HCEC 1CT (cell line): ENCODE measurements at regions not wholly inside any gene's neighbourhood (a gene's known extent, or its start where the extent isn't known, plus 50 kb on each side); places are given as distances from the start of the nearest gene placed in this dataset.

Experiments
- DNase-seq: peaks from one replicate; pipeline ENCODE4 v3.0.0-alpha.2; 2017

DNA sequence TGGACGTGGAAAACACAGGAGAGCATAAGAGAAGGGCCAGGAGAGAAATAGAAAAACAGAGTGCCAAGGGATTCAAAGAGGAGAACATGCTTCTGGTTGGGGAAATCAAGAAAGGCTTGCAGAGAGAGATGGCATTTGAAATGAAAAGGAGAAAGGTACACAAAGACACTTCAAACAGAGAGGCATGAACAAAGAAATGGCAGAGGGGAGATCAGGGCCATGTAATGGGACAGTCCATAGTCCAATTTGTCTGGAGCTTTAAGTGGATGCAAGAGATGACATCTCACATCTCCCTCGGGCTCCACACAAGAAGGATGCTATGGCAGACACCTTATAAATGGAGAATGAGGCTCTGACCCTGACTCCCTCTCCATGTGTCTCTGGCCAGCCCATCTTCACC, 331.1 kb downstream of the MLLT3 start:
- no peak for DNase-seq

DNA sequence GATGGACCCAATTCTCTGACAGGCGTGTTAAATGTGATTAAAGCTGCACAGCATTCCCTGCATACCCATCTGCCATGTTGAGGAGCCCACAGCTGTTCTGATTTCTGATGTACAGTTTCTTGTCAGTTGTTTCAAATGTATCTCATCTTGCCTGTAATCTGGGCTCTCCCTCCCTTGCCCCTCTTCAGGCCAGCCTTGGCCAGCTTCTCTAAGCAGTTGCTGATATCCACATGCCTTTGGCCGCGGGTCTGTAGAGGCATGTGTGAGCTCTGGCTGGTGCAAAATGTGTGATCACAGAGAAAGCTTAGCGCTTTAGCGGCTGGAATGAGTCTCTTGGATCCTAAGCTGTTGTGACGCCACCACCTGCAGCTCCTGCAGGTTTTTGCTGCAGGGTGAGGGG, 332.0 kb downstream of the MLLT3 start:
- no peak for DNase-seq

DNA sequence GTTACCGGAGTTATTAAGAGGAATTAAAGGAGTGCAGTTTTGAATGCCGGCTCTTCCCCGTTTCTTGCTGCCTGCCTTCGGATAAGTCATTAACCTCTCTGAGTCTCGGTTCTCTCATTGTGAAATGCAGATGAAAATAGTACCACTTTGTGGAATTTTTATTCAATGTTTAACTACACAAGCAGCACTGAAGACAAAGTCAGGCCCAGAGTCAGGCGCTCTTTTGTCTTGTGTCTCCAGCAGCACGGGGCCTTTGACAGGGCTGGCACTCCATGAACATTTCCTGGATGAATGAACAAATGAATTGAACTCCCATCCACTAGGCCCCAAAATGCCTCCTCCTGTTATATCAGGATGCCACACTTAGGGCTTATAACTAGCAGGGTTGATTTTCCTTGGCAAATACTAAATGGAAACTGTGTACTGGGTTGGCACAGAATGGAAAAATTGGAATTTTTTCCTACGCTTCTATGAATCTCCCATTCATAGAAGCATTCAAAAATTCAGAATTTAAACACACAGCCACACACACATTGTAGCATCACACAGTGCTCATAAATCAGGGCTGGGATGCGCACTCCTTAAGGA, 332.8 kb downstream of the MLLT3 start:
- no peak for DNase-seq

DNA sequence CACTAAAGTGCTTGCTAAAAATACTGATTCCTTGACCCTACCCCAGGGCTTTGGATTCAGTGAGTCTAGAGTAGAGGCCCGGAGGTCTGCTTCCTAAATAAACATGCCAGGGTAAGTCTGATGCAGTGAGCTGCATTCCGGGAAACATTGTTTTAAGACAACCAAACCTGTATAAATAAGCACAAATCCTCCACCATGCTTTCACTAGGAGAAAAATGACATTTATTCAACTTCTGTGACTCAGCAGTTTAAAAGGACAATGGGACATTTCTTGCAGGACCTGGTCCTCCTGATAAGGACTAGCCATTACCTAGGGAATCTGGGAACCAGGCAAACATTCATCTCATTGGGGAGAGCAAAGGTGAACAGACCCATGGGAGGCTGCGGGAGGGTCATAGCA, 335.3 kb downstream of the MLLT3 start:
- DNase-seq: no peak

DNA sequence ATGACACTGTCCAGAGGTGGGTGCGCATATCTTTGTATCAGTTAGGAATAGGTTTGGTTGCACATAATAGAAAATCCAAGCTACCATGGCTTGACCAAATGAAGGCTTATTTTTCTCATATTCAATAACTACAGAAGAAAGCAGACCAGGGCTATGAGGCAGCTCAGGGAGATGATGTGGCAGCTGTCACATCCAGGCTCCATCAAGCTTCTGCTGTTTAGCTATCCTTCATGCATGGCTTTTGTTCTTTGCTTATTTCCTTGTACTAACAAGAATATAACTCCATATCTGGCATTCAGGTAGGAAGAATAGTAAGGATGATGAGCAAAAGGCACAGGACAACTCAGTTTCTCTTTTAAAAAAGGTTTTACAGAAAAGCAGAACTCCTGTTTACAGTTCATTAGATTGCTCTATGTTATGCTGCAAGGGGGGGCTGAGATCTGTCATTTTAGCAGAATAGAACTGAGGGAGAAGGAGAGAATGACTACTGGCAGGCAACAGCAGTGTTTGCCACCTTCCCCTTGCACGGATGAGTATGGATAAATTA, 336.1 kb downstream of the MLLT3 start:
- DNase-seq: no peak

DNA sequence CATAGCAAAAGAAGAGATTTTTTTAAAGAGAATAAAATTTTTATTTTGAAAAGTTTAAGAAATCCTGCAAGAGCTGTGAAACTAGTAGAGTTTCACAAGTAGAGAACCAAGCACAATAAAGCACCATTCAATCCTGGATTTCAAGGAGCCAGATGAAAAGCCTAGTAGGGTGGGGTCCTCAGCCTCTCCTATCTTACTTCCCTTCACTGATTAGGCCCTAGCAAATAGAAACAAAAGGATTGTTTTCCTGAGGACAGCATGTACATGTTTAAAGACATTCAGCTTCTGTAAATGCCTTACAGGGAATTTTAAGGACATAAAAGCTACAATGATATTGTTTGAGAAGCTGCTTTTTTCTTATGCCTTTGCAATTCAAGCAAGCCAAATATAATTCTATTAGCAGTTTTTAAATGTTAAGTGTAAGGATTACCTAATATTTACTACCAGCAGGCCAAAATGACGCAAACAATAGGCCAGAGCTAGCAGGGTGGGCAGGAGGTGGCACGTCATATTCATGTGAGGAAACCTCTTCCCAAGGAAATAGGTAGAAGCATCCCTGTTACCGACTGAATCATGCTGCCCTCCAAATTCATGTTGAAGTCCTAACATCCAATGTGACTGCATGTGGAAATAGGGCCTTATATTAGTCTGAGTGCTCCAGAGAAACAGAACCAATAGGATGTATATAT, 337.6 kb downstream of the MLLT3 start:
- no peak for DNase-seq

DNA sequence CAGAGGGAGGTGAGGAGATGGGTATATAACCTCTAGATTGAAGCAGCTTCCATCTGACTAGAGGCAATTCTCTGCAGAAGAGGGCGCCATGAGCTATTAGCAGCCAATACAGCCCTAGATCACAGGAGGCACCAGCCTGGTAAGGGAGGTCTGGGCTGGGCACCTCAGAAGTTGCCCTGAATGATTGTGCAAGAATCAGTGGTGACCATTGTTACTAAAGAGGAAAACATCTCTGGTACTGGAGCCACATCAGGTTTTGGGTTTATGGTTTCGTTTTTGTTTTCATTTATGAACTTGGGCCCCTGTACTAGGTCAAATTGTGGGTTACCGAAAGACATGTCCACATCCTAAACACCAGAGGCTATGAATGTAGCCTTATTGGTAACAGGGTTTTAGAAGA, 342.0 kb downstream of the MLLT3 start:
- DNase-seq: no peak

DNA sequence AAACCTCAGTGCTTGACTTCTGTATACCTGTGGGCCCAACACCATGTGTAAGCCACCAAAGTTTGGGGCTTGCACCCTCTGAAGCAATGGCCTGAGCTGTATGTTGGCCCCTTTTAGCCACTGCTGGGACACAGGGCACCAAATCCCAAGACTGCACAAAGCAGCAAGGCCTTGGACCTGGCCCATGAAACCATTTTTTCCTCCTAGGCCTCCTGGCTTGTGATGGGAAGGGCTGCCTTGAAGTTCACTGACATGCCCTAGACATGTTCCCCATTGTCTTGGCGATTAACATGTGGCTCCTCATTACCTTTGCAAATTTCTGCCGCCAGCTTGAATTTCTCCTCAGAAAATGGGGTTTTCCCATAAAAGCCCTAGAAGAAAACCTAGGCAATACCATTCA, 345.5 kb downstream of the MLLT3 start:
- no peak for DNase-seq

DNA sequence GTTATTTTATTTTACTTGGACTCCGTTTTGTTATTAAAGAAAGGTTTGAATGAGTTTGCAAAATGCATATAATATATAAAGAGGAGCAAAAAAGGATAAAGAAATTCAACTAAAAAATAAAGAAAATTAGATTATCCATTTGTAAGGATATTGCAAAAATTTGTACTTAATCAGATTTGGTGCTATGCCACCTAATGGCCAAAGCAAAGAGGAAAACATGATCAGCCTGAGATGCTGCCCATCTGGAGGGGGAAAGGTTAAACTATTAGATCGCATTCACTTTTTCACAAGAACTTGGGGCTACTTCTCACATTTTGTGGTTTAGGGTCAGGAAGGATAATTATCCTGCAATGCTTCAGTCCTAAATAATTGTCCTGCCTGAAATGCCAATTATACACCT, 350.6 kb downstream of the MLLT3 start:
- DNase-seq: peak; percentile 18

DNA sequence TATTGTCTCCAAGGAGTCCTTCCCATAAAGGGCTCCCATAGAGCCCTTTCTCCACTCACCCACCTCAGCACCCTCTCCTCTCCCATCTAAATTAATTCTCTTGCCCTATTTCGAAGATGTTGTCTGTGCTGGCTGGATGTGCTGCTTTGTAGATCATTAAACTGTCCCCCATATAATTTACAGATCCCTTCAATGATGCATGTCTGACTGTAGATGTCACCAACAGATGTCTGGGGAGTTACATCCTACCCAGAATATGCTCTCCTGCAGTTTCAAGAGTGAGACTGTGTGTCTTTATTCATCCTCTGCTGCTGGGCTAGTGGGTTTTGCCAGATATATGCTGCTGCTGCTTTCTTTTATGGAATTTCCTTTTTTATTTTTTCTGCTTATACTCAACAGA, 351.2 kb downstream of the MLLT3 start:
- DNase-seq: peak; percentile 62

DNA sequence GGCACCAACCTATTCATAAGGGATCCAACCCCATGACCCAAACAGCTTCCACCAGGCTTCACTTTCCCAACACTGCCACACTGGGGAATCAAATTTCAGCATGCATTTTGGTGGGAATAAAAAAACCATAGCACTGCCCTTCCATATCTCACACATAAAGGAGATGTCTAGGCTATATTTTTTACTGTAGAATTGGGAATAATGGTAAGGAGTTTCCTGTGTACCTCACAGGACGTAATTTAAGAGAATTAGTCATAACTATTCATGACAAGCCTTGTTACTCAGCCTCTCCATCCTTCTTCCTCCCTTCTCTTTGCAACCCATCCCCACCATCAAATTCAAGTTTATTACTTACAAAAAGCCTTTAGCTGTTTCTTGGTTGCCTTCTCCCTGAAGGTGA, 352.1 kb downstream of the MLLT3 start:
- DNase-seq: peak; percentile 51

DNA sequence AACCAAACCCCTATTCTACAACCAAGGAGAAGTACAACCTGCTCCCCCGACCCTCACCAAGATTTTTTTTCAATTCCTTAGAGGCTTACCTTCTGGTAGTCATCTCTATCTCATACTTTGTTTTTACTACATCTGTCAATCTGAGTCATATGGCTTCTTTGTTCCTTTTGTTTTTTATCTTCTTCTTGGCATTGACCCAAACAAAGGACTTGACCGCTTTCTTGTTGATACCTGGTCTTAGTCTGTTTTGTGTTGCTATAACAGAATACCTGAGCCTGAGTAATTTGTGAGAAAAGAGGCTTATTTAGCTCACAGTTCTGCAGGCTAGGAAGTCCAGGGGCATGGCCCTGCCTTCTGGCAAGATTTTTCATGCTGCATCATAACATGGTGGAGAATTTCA, 352.7 kb downstream of the MLLT3 start:
- no peak for DNase-seq

DNA sequence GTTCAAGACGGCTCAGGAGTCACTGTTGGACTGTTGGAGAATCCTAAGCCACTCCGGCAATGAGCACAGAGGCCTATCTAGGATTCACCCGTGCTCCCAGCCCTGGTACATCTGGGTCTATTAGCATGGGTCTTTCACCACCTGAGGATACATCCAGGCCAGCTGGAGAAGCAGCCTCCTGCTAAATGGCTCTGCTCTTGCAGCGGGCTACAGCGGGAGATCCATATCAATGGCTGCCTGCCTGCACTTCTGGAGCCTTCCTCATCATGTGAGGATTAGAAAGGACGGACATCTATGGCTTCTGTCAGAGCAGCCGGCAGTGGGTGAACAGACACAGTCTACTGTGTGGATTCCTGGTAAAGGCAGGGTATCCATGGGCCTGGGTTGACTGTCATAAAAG, 357.4 kb downstream of the MLLT3 start:
- DNase-seq: no peak

DNA sequence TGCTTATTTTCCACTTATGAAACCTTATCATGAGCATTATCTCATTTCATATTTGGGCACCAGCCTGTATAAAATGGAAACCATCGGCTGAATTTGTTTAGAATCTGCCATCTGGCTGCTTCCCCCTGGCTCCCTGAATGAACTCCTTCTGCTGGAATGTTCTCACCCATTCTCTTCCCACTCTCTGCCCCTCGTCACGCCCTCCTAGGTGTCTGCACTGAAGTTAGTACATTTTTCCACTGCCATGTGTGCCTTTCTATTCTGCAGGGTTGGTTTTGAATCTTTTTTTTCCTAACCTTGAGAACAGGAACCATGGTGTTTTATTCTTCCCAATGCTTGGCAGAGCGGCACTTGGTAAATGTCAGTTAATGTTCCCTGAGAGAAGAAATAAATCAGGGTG, 359.7 kb downstream of the MLLT3 start:
- DNase-seq: no peak

DNA sequence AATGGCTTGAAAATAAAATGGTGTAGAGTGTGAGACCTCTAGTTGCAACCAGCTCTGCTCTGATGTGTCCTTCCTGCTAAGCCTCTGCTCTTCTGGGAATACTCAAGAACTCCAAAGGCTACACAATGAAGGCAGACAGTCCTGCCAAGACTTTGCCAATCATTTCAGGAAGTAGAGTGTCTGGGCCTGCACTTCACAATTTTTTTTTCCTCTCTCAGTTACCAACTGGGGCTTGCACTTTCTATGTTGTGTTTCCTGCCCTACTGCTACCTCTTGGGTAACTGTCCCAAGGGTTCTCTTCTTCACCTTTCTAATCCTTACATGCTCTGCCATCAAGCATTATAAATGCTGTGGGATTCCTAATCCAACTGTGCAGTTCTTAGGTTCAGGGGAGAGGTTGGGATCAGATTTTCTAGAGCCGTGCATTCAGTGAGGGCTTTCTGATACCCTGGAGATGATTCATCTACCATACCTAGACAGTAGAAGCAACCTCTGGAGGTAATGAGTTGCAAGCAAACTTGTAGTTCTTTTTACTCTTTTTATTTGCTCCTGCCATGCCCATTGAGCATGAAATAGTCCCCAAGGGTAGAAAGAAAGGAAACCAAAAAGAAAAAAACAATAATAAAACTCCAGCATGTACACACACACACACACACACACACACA, 365.9 kb downstream of the MLLT3 start:
- no peak for DNase-seq

DNA sequence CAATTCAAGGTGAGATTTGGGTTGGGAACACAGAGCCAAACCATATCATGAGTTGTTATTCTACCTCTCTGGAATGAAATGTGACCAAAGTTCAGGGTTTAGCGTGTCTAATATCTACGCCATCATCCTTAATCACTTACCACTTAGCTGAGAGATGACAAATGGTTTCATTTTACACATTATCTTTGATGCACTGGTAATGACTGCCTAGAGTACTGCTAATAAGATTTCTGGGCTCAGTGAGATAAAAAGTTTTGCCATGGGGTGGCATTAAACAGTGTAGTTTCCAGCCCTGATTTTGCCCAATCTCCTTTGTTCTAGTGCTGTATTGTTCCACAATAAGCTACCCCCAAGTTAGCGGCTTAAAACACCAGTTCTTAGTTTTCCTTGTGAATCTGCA, 367.2 kb downstream of the MLLT3 start:
- peak; percentile 15 for DNase-seq

DNA sequence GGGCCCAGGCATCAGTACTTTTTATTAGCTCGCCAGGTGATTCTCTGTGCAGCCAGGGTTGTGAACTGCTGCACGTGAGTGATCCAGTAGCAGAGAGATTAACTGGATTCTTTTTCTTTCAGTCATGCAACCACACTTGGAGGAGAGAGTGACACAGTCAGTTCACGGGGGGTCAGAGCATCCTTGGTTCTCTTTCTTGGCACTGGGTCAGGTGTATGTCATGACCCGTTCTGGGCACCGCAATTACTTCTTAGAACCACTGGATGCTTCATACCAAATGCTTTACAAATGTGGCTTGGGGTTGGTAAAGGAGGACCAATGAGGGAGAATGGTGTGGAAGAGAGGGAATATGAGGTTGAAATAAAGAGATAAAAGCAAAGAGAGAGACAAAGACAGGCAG, 368.7 kb downstream of the MLLT3 start:
- DNase-seq: peak; percentile 35

DNA sequence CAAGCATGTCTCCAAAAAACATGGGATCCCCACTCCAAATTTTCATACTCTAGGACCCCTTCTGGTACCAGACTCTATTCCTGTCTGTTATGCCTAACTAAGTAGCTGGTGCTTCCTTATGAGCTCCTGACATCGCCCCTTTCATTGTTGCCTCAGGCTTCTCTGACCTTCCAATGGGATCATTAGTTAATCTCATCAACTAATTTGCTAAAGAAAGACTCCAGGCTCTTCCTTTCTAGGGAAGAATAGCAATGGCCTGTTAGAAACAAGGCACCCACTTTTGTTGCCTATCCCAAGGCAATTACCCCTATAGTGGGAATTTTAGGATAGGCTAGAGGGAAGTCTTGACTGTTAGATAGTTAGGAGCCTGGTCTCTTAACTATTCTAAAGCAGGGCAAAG, 369.5 kb downstream of the MLLT3 start:
- DNase-seq: no peak

DNA sequence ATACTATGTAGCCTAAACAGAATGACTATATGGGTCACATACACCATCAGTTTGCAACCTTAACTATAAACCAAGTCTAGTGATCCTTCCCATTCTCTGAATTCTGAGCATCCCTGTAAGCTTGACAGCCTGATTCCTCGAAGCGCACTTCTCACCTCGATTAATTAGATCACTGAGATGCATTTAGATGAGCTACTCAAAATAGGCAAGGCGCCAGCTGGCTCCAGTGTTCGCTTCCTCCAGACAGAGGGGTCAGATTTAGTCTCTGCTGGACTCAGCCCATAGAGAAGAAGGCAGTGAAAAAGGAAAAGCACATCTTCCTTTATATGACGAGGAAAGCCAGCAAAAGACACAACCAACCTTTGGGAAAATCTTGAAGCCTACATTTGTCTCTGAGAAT, 371.5 kb downstream of the MLLT3 start:
- no peak for DNase-seq

DNA sequence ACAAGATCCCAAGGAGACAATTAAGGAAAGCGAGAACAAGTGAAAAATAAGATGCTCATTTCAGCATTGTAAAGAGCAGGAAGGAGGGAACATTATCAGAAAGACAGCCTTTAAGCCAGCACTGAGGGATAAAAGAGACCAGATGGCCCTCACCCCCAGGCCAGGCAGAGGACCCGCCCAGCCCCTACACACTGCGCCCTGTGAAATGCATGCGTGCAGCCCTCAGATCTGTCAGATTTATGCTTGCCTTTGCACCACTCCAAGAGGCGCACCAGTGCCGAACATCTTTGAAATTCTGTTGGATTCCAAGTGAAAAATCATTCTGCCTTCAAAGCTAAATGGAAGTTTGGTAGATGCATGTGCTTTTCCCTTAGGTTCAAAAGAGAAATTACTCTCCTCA, 378.0 kb downstream of the MLLT3 start:
- DNase-seq: no peak

DNA sequence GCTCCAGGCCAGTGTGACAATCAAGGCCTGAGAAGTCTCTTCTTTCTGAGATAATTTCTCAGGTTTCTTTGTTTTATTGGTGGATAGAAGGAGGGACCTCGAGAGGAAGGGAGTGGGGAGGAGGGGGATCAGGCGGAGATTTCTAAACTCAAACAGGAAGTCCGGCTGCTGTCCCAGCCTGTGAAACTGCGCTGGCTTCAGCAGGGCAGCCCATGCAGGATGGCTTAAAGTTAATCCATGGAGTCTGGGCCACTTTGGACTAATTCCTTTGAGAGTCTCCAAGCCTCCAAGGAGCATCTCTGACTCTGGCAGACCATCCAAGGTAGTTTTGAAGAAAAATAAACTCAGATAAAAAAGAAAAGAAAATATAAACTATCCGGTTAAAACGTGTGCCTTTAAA, 378.5 kb downstream of the MLLT3 start:
- DNase-seq: no peak

DNA sequence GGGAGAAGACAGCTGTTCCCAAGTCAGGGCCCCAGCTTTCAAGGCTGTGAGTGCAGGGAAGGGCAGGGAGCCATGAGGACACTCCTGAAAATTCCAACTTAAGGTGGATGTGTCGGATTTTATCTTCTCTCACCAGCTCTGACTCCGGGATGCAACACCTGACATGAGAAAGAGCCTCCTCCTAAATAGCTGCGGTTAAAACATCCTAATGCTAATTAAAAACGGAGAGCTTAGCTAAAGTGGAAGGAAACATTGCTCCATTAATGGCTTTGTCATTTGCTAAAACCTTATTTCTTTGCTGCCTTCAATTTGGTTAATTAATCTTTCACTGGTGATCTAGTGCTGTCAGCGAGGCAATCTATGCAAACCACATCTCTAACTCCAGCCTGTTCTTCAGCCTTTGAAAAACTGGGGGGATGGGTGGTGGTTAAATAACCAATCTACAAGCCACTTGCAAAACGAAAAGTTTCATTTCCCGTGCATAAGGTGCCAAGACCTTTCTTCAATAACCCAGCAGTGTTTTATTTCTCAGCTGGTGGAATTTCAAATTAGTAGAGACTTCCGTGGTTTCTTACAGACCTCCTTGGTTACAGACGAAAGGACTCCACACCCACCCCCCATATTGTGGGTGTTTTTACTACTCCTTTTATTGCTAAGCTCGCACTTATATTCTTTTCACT, 379.6 kb downstream of the MLLT3 start:
- DNase-seq: no peak

DNA sequence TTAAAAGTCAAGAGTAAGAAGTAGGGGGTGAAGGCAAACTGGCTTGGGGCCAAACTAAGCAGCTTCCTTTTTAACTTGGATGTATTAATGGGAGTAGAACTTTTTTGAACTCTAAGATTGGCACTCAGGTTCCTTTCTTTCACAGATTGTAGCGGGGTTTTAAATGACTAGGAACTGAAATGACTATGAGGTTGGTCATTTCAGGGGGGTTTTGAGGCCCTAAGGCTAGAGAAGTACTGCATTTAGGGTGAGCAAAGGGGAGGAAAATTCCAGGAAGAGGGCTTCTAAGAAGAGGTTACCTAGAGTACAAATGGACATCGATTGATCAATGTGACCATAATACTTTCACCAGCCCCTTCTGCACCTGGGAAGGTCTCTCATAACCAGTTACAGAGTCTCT, 381.8 kb downstream of the MLLT3 start:
- no peak for DNase-seq

DNA sequence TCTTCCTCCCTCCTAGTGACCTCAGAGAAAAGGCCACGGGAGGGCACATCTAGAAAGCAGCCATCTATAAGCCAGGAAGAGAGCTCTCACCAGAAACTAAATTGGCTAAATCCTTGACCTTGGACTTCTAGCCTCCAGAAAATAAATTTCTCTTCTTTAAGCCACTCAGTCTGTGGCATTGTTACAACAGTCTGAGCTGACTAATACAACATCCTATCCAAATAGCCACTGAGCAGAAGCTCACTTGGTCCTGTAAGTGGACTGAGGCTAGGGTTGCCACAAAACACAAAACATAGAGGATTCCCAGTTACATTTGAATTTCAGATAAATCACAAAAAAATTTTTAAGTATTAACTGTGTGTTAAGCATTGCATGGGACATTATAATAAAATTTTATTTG, 383.4 kb downstream of the MLLT3 start:
- peak; percentile 27 for DNase-seq
